ENCODE measurements at regions not wholly inside any gene's neighbourhood (a gene's known extent, or its start where the extent isn't known, plus 50 kb on each side); places are given as distances from the start of the nearest gene placed in this dataset.

DNA sequence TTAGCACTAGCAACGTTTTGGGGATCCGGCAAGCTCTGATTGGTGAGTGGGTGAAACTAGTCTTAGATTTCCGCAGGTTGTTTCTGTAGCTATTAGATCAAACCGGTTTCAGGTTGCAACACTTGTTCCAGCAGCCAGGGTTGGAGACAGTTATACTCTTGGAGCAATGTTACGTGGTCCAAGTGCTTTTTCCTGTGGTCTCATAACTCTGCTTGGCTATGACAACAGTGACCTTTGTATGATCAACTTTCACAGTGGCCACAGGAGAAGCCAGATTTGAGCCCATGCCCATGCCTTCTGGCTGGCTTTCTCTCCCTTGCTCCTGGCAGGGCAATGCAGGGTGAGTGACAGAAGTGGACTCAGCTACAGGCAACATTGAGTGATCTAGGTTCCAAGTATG is 84.5 kb upstream of the TAF1B start:
- DNase-seq: no peak

DNA sequence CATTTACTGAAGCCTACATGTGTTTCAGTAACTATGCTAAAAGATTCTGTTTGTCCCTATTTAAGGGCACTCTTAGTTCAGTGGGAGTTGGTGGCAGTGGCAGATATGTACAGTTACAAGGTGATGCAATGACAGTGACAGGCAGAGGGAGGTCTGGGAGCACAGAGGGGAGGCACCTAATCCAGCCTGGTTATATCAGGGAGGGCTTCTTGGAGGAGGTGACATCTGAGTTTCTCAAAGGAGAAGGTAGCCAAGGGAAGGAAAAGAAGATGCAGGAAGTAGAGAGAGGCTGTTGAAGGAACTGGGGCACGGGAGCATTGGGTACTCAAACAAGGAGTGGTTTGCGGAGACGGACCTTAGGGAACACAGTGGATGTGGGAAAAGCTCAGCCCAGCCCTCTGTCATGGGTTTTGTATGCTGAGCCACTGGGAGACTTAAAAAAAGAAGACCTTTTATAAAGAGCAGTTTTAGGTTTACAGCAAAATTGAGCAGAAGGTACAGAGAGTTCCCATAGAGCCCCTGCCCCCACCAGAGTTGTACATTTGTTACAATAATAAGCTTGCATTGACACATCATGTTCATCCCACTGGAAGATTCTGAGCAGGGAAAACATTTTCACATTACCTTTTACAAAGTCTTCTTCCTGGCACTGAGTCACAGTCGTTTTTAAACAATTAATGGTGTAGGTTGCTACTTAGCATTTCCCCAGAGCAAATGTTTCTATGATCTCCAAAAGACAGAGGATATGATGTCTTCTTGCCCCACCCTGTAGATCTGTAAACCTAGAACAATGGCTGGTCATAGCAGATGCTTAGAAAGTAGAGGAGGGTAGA is 83.0 kb upstream of the TAF1B start:
- no peak for DNase-seq

DNA sequence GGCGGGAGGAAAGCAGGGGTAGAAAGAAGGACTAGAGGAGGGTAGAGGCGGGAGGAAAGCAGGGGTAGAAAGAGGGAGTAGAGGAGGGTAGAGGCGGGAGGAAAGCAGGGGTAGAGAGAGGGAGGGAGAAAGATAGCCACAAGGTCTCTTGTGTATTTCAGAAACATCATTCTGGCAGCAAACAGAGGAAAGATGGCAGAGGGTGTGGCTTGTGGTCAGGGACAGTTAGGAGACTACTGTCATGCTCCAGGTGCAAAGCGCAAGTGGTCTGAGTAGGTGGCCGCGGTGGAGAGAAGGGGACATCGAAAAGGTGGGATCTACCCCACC is 82.4 kb upstream of the TAF1B start:
- DNase-seq: no peak

DNA sequence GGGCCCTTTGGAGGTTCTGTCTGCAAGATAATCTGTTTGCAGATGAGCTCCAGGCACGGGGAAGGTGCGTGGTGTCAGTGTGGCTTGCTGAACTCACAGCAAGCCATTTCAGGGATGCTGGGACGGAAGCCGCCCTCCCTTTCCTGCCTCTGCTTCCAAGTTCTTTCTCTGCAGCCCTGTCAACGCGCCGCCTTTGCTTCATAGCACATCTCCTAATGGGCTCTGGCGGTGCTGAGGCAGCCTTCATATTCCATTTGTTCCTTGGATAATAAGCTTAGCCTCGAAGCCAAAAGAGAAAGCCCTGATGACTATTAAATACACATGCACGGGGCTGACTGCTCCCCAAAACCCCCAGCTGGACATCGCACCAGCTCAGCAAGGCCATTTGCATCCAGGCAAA is 81.7 kb upstream of the TAF1B start:
- DNase-seq: no peak

DNA sequence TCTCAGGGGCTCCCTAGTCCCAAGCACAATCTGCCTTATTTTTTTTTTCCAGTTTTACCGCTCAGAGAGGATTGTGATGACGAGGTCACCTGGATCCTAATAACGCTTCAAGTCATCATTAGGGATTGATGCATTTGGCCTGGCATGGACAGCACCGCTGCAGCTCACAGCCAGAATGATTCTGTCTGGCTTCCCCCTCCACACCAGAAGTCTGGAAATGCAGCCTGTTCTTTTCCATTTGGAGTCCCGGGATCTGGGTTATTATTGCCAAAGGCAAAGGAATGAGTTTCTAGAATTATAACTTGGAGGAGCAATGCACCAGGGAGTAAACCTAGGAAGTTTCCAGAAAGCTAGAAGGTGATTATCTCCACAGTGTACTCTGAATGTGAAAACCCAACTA is 81.1 kb upstream of the TAF1B start:
- no peak for DNase-seq

DNA sequence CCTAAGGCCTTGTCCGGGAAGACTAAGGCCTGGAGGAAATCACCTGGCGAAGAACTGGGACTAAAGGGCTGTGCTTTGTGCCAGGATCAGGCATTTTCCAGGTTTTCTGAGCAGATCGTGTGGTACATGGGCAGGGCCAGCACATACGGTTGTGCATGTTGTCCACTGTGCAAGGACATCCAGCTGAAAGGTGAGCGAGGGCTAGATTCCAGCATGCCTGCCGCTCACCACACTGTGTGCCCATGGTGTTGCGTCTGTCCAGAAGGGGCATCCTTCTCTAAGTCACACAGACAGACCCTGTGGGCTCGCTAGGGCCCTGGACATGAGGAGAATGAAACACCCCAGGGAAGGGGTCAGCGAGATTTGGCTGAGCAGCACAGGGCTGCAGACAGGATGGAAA is 80.3 kb upstream of the TAF1B start:
- DNase-seq: no peak

DNA sequence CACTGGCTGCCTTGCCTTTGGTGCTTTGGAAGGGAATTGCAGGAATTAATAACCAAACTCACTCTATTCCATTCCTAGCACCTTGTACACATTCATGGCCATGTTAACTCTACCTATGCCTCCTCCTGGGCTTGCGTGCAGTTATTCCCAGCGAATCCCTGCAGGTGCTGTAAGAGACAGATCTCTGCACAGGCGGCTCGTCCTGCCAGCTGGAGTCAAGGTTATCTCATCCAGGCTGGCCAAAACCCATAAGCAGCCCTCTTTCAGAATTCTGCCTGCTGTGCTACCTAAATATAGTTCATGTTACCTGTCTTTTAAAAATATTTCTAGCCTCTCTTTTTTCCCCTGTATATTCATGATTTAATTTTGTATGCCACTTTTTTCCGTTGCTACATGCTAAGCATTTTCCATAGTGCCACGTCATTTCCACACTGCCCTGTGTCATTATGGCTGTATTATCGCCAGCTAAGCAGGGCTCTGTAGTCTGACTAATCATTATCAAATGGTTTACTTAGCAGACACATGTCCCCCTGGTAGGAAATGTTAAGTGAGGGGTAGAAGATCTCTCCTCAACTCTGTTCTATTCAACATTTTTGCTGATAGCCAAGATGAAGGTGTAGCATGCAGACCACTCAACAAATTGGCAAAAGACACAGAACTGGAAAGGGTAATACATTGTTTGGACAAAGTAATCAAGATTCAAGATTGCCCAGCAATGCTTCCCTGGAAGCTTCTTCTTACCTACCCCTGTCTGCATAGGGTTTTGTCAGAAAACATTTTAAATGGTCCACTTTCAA is 79.7 kb upstream of the TAF1B start:
- no peak for DNase-seq

DNA sequence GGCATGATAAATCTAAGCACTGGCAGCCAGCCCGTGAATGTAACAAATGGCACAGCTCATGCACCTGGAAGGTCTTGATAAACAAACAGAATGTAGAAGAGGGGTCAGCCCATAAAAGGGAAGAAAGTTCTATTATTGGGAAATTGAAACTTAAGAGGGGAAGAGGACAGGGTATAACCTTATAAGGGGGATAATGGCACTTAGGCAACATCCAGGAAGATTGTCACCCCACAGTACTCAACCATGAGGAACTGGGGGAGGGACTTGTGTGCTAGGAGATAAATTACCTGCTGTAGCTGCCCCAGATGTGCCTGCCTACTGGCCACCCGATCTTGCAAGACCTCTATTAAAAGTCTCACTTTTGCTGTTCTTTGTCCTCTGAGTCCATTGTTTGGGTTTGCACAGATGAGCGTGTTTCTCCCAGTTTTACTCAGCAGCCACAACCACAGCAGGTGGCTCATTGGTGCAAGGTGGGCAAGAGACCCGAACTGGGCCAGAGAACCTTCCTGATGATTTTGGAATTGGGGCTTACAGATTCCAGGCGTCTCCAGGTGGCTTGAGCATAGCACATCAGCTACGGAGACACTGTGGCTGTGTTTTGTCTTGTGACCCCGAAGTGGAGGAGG is 79.0 kb upstream of the TAF1B start:
- DNase-seq: peak; percentile 15

DNA sequence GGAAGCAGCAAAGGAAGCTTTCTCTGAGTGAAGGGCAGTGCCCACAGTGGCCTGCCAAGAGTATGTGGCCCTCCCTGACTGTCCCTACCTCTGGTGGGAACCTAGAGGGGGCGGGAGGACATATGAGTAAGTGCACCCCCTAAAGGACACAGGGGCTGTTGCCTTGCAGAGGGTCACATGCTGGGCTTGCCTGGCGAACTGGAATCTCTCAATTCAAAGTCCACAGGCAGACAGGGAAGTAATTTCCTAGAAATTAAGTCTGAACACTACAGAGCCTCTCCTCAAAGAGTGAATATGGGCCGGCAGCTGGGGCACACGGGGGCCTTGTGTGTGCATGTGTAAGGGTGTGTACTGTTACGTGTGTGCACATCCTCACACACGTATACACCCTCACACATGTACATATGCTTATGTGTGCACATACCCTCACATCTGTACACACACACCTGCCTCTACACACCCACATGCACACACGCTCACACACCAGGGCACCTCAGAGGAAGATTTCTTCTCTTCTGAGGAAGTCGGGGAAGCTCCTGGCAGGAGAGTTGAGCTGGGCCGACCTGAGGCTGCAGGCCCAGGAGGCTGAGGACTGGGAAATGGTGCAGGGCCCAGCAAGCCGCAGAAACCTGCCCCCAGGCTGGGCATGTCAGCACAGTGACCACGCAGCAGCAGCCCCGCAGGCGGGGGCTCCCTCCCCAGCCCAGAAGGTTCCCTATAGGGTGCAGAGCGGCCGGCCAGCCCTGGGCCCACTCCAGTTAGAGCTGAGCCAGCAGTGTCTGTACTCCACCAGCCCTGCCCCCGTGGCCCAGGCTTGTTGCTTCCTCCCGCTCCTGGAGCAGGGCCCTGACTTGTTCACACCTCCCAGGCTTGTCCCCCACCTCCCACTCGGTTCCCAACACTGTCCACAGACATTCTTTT is 77.4 kb upstream of the TAF1B start:
- DNase-seq: no peak

DNA sequence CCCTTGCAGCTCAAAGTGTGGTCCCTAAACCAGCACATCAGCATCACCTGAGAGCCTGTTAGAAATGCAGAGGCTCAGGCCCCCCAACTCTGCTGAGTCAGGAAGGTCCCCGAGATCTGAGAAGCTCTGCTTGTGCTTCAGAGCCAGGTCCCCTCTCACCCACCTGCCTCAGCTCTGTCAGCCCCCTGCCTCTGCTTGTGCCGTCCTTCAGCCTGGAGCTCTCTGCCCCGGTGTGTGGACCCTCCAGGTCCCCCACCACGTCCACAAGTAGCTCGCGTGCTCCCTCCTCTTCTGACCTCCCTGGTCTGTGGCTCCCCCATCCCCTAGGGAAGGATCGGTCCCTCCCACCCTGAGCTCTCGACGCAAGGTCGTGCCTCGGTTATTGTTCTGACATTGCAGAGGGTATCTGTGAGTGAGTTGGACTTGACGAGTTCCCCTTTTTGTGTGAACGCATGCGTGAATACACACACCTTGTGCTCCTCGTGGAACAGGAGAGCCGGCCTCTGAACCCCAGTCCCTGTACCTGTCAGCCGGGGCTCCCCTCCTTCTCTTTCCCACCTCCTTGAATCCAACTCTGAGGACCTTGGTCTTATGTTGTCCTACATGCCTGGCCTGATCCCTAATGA is 75.5 kb upstream of the TAF1B start:
- DNase-seq: no peak

DNA sequence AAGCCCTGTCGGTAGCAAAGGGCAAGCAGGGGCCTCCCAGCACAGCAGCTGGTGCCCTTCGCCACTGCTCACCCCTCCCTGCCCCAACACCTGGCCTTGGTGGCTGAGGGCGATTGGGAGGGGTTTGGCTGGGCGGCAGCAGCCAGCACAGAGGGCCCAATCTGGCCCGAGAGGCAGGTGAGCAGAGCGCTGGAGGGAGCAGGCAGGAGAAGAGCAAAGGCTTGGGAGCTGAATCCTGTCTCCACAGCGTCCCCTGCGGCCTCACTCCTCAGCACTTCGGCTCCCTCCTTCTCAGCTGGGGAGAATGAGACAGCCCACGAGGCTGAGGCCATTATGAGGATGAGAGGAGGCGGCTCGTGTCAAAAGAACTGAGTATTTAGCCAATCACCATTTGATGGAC is 74.9 kb upstream of the TAF1B start:
- DNase-seq: peak; percentile 24

DNA sequence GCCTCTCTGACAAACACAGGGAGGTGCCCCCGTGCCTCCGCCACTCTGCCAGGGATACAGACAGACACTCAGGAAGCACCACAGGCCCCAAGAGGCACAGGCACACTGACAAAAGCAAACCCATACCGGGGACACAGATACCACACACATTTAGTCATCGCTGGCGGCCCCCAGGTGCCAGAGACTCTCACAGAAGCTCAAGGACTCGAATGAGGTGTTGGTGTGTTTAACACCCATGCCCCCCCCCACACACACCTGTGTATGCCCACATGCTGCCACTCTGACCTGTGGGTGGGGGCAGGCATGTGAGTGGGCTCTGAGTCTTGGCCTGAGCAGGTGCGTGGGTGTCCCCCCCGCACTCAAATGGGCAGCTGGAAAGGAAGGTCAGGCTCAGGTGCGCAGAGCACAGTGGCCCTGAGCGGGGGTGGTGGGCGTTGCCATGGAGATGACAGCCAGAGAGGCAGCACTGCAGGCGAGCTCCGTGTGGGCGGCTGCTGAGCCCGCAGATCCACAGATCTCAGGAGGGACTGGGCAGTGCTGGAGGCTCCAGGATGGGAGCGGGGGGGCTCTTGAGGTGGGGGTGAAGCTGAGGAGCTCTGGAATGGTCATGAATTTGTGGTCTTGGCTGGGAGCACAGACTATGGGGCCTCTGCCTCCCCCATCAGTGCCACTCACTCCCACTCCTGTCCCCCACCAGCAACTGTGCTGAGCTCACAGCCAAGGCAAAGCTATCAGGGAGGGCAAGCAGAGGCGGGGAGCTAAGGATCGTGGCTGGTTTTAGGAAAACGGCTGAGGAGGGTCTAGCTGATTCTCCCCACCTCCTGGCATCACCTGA is 73.9 kb upstream of the TAF1B start:
- peak; percentile 35 for DNase-seq

DNA sequence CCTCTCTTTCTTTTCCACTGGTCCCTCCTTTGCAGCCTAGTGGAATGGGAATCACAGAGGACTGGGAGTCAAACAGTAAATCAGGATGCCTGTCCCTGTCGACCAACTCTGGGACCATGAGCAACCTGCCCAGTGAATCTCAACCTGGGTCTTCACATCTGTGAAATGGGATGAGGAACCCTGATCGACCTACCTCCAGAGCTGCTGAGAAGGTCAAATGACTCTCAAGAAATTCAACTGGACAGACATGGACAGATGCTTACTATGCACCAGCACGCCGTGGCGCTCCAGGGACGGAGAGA is 73.3 kb upstream of the TAF1B start:
- no peak for DNase-seq

DNA sequence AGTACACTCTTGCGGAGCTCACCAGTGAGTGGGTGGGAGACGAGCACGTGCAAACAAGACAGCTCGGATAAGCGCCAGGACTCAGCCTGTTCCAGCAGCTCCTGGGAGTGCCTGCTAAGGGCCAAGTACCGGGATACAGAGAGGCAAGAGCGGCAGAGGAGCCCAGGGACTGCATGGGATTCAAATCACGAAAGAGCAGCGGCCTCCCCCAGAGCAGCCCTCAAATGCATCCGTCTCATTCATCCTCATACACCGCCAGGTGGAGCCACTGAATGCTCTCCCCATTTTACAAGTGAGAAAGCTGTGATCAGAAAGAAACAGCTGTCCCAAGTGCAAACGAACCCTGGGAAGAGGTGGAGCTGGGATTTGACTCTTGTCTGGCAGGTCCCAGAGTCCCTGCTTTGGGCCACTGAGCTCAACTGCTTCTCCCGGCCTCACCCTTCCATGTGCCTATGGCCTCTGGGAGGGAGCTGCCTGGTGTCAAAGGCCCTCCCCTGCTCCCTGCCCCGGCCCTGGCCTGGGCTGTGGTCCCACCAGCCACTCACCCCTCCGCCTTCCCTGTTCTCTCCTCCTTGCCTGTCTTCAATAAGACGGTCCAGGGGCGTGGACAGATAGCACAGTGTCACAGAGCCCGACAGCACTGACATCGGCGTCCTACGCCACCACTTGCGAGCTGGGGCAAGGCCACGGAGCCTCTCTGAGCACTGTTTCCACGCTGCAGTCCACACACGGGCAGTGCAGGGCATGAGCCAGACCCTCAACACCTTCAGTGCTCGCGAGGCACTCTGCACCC is 72.8 kb upstream of the TAF1B start:
- DNase-seq: peak; percentile 81

DNA sequence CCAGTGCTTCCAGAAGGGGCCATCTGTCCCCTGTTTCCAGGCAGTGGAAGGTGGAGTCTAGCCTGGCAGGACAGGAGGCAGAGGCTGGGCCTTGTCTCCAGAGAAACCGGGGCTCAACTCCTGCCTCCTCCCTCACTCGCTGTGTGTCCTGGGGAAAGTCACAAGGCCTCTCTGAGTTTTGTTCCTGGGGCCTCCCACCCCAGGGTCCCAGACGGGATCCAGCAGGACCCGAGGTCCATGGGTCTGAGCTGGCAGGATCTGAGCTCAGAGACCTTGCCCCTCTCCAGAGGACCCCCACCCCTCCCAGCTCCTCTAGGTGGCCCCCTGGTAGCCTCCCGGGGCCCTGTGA is 72.2 kb upstream of the TAF1B start:
- DNase-seq: peak; percentile 10

DNA sequence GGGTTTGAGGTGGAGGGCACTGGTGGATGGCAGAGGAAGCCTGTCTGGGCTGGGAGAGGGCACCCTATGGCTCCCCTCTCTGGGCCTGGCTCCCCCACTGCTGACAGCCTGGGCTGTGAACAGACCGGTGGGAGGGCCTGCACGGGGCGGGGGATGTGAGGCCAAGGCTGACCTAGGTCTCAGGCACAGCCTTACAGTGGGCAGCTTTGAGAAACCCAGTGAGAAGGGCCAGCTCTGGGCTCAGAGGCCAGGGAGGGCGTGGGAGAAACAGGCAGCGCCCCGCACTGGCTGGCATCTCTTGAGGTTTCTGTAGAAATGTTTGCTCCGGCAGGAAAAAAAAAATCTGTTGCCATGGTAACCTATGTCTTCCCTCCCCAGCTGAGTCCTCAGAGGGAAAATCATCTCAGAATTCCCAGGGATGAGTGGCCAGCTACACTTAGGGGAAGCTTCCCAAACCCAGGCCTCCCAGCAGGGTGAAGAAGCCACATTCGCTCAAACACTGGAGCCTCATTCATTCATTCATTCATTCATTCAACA is 71.7 kb upstream of the TAF1B start:
- peak; percentile 18 for DNase-seq

DNA sequence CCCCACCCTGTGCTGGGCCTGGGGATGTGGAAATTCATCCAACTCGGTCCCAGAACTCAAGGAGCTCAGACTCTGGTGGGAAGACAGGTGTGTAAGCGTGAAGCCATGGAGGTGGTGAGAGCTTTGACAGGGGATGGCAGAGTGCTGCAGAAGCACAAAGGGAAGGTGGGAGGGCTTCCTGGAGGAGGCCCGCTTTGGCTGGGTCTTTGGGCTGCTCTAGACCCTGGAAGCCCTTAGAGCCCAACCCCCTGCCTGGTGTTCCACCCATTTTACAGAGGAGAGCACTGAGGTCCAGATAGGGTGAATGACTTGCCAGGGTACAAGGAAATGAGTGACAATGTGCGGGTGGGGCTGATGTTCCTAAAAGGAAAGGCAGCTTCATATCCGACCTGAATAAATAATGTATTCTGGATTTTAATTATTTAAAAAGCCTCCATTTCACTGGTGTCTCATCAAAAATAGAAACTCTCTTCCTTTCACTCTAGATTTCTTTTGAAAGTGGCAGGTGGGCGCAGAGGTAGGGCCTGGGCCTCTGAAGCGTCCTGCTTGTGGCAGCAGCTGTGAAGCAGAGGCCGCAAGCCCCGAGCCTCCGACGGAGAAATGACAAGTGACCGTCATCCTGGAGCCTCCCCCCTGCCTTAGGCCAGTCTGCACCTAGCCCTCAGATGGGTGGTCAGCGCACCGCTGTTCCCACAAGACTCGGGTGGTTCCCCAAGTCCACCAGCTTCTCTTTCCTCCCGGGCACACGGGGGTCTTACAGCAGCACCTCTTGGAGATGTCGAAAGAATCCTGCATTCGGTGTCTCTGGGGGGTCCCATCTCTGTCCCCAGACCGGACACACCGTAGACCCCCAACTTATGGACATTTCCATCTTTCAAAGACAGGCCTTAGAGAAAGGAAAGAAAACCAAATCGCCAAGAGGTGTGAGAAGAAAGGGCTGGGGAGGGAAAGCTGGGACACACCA is 71.0 kb upstream of the TAF1B start:
- no peak for DNase-seq

DNA sequence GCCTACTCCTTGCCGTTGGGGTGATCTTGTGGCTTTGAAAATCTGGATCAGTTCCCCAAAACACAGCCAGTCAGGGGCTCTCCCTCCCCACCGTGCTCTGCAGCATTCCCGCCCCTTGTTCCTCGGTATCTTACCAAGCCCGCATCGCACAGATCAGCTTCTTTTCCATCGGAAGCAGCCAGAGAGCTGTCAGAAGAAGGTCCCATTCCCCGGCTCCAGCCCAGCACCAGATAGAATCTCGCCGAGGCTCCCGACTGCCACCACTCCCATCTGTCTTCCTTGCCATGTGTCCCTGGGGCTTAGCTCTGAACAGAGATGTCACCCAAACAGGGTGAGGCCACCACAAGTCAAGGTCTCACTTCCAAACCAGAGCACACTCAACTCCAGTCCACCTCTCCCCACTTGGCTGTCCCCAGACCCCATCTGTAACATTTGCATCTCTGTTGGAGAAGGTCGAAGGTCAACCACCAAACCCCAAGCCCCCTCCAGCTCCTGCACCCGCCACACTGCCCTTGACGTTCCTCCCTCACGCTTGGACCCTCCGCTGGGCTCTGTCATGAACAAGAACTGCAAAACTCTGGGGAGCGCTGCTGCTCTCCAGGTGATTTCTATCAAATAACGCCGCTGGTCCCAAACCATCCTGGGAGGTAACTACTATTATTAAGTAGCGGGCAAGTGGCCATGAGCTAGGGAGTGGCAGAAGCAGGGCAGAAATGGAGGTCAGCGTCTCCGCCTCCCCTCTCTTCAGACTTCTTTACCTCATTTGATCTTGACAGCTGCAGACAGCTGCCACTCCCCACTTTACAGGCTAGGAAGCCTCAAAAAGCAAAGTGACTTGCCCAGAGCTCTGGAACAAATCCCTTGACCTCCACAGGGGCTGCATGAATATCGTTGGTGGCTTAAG is 70.0 kb upstream of the TAF1B start:
- no peak for DNase-seq

DNA sequence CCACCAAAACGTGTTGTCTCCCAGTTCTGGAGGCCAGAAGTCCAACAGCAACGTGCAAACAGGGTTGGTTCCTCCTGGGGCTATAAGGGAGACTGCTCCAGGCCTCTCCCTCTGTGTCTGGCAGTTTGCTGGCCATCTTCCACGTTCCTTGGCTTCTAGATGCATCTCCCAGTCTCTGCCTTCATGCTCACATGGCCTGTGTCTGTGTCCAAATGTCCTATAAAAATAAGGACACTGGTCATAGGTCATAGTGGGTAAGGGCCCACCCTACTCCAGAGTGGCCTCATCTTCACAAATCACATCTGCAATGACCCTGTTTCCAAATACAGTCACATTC is 69.4 kb upstream of the TAF1B start:
- DNase-seq: no peak

All from NCI-H2171 treated with DMSO at 0.1 percent for 48 hours (cell line).